Epidermal melanocyte (primary cell): ENCODE measurements at regions not wholly inside any gene's neighbourhood (a gene's known extent, or its start where the extent isn't known, plus 50 kb on each side); places are given as distances from the start of the nearest gene placed in this dataset.
"Not testable (repeated sequence)": the region's sequence is repeated elsewhere in the genome, so short reads cannot be mapped to it uniquely, and the experiment has no call there.

Experiments used
- DNase-seq: peaks from one replicate; pipeline ENCODE4 v3.0.0; 2011; ENCODE audit warnings: low spot score; ENCODE audit not compliant: insufficient read length

DNA sequence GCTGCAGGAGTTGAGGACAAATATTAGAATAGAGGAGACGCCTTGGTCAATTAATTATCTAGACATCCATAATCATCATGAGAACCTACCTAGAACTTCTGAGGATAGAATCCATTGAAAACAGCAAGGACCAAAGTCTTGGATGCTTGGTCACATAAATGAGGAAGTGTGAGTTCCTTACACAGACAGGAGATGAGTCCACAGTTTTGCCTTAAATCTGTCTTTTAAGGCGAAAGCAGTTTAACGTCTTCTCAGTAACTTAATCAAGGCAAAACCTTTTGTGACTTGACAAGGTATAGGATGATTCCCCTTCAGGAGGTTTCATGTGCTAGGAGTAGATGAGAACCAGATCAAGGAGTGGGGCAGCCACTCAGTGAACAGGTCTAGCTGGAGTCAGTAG, 1783.2 kb upstream of the CELF4 start:
- DNase-seq, result no peak

DNA sequence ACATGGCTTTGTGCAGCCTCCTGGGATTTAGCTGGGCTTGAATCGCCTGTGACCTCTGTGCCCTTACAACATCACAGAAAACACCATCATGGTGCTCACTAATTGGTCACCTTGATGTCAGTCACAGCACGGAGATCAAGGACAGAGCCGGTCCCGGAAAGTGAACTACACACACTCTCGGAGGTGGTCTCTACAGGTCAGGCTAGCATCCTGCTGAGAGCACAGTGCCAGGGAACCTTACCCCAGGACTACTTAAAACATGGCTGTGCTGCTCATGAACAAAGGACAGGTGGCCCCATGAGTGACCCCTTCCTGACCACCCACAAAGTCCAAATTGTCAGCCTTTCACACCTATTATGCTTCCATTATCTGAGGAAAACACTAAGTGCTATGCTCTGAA, 1782.1 kb upstream of the CELF4 start:
- DNase-seq, result no peak

DNA sequence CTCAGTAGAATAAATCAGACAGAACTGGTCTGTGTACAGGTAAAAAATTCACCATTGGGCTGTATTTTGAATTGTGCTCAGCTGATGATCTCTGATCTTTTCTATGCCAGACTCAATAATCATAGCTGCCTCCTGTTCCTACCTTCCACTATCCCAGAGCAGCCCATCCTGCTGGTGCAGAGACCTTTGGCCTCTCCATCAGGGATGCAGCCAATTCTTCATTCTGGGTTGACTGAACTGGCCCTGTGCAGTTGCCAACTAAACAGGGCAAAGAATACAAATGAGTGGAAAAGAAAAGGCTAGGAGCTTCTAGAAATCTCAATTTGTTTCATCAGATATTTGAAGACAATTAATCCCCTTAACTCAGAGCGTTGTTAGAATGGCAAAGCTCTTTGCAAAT, 1781.3 kb upstream of the CELF4 start:
- no peak for DNase-seq

DNA sequence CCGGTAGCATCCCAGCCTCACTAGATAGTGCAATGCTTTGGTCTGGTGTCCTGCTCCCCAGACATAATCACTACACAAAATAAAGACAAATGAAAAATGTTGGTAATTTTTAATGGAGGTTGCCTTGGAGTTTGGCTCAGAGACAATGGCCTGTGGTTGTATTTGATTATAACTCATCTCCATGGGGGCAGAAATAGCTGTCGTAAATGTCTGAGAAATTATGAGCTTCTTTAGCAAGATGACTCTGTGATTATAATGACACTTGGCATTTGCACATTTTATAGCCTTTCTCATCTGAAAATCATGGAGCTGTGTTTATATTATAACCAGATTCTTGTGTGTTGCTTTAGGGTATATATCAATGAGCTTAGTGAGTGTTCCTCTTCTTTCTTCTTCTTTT, 1779.7 kb upstream of the CELF4 start:
- DNase-seq, result no peak

DNA sequence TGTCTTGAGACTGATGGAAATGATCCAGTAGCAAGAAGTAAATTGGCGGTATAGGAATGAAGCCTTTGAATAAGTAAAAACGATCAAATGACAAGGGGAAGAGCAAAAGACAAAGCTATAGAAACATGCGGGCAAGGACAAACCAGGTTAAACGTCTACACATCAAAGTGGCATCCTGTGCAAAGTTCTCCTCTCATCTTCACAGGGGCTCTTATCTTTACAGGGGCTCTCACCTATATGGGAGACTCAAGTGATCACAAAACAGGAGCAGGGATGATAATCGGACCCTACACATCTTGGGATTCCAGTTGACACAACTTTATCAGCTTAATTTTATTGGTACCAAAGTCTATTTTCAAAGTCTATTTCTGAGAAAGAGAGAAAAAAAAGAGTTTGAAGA, 1778.9 kb upstream of the CELF4 start:
- DNase-seq, result no peak

DNA sequence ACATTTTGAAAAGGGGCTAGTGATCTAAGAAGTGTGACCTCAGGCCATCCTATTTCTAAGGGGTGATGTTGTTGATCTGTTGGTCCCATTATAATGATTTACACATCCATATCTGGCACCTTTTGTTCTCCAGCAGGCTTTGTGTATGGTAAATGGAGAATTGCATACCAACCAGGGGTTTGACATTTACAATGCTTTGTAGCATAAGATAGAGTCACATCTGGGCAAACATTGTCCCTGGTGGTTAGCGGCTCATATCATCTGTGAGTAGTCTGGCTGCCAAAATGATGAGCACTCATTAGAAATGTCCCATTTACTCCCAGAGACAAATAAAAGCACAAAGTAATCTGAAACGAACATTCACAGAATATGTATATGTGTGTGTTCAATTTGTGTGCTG, 1775.5 kb upstream of the CELF4 start:
- no peak for DNase-seq

DNA sequence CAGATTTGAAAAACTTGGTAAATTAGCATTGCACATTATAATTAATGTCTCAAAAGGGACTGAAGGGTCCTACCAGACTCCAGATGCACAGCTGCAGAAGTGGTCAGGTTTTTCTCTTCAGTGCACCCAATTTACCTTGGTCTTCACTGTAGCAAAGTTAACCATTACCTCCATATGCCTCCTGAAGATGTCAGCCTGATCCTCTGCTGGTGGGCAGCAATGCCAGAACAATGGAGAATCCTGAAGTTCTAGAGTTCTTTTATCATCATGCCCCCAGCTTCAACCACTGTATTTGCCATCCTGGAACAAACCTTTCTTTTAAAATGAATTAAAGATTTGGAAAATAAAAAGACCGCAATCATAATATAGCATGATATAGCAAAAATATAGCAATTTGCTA, 1774.8 kb upstream of the CELF4 start:
- no peak for DNase-seq

DNA sequence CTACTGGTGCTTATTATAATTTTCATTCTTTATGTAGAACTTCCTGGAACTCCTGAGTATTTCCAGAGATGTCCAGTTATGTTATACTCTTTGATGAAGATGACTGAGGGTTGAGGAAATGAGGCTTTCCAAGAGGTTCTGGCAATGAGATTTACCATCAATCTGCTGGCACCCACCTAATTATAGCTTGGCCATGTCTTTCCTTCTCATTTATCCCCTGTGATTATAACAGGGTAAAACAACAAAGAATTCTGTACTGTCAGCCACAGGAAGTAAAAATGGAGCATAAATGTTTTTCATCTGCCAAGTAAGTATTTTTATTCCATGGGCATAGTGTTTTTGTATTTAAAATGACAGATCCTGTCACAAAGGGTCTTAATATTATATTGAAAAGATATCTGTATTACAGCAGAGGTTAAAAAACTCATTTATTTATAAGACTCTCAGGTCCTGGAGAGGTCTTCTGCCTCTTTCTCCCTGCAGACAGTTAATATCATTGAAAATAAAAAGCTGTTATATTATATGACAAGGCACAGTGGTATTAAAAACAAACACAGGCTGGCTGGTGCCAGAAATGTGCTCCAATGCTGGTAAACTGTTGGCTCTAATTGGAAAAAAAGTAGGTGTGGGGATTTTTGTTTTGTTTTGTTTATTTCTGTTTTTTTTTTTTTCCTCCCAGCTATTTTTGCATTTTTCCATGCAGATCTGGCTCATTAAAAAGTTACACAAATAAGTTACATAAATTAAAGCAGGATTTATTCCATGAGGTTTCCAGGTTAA, 1764.1 kb upstream of the CELF4 start:
- DNase-seq, result no peak

DNA sequence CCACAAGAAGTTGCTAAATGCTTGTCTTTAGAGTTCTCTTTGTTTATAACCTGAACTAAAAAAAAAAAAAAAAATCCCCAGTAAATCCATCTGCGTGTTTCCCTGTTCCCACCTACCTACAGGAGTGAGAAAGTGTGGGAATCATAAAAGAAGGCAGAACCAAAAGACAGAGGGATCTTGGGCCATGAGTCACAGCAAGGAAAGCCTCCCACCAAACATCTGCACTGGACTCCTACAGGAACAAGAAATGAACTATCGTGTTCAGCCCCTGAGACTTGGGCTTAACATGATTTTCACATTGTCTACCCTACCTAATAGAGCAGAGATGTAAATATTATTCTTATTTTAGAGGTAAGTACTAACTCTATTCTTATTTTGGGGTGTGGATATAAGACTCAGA, 1761.2 kb upstream of the CELF4 start:
- DNase-seq, result no peak

DNA sequence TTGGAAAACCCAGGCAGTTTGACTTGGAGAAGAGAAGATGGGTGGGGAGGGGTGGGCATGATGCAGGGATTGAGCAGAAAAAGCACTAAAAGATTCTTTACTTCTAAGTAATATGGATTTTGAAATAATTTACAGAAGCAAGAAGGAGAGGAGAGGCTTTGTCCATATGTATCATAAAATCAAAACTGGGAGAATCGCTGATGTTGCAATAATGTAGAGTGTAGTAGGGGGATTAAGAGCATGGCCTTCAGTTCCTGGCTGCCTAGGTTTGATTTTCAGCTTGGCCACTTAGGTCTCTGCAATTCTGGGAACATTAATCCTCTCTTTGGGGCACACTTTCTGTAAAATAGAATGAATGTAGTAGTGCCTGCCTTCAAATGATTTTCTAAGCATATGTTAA, 1760.4 kb upstream of the CELF4 start:
- no peak for DNase-seq

DNA sequence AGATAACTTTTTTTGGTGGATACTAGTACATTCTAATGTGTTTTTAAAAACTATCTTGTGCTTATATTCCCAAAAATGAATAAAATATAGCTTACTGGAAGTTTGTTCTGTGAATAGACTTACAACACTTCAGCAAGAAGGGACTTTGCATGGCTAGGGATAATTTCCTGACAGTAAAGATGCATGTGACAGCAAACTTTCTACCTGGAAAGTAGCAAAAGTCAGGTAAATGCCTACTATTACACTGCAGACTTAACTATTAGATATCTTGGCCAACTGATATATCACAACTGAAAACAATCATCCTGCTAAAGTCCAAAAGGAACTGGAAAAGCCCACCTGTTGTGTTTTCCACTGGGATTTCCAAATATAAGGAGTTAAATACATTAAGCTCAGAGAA, 1753.5 kb upstream of the CELF4 start:
- no peak for DNase-seq

DNA sequence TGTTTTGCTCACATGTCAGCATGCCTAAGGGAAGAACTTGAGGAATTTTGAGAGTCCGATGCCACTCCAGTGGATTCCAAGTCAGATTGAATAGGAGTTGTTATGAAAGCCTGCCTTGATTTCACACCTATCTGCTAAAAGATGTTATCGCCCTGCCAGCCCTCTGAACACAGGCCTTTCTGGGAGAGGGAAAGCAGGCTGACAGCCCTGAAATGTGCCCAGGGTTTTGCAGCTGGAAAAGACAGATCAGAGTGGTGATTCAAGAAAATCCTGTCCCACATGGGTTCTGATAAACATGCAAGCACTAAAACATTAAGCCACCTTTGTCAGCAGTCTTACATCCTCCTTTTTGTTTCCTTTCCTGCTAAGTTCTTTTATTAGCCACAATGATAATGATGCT, 1752.9 kb upstream of the CELF4 start:
- no peak for DNase-seq

DNA sequence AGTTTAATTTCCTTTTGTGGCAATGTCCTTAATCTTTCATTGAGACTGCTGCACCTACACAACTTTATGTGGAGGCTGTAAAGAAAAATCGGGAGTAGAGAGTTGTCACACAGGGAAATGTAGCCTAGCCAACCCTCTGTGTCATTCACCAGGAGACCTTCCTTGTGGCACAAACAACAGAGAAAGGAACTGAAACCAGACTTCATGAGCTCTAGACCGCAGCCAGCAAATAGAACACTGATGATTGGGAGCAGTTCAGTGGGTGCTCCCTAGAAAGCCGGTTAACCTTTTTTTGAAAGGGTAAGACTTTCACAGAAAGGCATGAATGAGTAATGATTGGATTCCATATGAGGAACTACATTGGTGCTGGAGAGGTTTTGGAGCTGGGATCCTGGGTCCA, 1752.4 kb upstream of the CELF4 start:
- DNase-seq, result no peak

DNA sequence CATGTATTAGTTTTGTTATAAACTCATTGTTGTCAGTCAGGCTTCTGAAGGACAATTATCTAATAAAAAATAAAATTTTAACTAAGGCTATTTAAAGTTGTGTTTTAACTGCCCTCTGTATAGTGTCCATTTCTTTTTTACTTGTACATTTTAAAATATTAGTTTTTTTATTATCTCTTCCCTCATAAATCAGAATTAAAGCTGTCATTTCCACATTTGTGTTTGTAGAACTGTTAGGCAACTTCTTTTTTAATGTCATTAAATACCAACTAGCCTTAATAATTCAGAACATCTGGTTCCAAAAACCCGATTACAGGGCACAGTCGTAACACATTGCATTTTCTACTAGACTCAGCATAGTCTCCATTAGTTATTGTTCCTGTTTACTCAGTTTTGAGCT, 1749.0 kb upstream of the CELF4 start:
- no peak for DNase-seq

DNA sequence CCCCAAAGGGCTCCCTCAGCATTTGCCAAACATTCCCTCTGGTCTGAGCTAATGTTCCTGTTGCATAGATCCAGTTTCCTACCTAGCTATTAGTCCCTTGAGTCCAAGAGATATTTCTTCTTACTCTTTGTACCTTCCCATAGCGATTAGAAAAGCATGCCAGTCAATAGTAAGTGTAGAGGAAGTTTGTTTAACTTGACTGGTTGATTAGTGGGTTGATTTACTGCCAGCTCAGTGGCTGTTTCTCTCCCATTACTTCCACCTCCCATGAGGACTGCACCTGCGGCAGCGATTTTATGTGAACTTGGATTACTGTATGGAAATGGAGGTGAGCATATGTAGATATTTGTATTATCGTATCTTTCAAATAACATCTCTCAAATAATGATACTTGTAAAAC, 1748.4 kb upstream of the CELF4 start:
- DNase-seq, result no peak

DNA sequence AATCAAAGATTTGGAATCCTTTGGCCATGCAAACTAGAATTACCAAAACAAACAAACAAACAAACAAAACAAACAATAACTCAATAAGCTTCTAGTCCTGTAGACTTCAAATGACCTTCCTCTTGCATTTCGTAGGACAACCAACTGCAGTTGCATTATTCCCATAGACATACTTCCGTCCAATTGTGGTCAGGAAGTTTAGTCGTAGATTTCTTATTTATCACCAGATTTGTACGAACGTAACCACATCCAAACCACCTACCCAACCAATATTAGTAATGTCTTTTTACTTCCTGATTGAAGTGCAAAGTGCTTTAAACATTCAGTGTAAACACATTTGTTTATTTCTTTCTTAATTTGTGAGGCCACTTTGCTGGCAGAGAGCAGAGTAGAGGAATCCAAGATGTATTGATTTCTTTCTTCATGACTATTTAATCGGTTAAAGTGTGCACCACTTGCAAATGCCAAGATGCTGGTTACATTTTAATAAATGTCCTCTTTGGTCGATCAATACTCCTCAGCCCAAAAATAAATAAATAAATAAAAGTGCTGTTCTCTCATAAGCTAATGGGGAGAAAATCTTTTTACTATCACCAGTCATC, 1745.6 kb upstream of the CELF4 start:
- DNase-seq, result no peak

DNA sequence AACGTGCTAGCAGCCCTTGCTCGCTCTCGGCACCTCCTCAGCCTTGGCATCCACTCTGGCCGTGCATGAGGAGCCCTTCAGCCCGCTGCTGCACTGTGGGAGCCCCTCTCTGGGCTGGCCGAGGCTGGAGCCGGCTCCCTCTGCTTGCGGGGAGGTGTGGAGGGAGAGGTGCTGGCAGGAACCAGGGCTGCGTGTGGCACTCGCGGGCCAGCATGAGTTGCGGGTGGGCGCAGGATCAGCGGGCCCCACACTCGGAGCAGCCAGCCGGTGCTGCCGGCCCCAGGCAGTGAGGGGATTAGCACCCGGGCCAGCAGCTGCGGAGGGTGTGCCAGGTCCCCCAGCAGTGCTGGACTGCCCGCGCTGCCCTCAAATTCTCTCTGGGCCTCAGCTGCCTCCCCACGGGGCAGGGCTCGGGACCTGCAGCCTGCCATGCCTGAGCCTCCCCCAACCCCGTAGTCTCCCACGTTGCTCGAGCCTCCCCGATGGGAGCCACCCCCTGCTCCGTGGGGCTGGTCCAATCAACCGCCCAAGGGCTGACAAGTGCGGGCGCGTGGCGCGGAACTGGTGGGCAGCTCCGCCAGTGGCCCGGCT, 1743.4 kb upstream of the CELF4 start:
- DNase-seq, result not testable (repeated sequence)

DNA sequence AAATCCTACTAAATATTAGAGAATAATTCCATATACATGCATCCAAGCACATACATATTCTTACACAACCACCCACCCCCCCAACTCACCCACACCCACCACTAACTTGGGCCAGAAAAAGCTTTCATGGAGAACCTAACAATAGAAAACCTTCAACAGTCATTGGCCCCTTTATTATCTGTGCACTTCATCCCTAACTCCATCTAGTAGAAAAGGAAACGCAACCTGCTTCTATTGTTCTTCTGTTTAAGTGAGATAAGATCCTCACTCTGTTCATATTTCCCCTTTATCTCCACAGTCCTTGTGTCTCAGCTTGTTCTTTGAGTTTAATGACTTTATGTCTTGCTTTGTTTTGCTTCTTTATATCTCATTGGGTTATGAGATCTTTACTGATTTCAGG, 1740.2 kb upstream of the CELF4 start:
- no peak for DNase-seq

DNA sequence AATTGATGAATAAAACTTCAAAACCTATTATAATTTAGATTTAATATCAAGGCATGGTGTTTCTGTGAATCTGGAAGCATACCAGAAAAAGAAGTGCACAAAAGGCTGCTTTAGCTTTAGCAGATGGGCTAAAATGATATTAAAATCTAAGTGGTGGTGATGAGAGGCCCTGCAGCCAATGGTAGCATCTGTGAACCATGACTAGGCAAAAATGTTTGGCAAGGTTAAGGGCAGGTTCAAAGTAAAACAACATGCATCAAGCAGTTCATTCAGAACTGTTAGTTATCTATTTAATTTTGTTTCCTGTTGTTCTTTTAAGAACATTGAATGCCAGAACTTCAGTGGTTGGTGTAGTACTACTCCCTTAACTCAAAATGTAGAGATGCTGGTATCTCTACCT, 1736.9 kb upstream of the CELF4 start:
- no peak for DNase-seq

DNA sequence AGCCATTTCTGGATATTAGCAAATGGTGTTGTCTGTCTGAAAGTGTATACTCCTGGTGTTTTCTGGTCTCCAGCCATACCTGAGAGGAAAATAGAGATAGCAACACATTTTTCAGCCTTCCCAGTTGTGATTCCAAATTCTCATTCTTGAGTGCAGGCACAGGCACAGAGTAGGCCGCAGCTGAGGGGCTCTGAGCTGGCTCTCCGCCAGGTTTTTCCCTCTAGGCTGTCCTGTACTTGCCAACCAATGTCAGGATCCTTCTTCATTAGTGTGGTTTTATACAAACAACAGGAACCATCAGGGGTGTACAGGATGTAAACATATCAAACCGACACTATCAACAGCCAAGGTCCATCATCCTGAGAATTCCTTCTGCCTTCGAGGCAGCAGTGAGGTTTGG, 1733.6 kb upstream of the CELF4 start:
- no peak for DNase-seq

DNA sequence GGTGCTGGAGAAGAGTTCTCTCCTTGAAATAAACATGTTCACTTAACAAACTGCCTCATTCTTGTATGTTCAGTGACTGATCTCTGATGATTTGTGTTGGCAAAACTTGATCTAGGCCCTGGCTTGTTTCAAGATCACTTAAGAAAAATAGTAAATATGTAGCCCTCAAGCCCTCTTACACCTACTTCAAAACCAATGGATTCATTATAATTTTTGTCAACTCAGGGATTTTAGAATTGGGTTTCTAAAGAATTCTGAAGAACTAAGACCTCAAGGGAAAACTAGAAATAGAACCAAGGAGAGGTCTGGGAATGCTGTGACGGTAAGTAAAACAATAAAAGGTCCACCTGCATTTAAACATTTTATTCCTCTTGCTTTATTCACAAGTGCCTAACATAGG, 1731.6 kb upstream of the CELF4 start:
- DNase-seq, result no peak

DNA sequence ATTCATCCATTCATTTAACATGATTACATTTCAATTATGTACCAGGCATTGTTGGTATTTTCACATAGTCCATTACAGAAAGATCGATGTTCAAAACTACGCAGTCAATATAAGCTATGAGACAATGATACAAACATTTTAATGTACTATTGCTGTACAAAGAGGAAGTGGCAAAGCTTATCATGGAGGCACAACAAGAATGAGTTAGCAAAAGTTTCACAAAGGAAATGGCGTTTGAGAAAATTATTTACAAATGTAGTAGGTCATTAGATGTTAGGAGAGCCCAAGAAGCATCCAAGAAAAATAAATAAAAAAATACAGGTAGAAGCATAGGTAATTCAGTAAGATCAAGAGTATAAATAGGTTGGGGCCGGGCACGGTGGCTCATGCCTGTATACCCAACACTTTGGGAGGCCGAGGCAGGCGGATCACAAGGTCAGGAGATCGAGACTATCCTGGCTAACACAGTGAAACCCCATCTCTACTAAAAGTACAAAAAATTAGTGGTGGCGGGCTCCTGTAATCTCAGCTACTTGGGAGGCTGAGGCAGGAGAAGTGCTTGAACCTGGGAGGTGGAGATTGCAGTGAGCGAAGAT, 1730.8 kb upstream of the CELF4 start:
- DNase-seq, result no peak

DNA sequence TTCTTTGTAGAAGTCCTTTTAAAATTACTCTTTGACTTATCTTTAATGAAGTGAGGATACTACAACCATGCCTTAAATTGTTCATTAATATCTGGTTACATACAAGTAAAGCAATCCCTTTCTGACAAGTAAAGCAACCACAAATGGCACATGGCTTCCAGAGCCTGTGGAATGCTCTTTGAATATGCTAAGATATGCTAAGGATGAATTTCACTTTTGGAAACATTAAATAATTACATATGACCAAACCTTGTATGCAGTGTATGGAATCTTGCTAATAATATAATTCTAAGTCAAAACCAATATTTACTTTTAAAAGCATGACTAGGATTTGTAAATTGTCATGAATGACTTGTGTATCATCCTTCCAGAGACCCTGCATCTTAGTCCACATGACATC, 1711.2 kb upstream of the CELF4 start:
- no peak for DNase-seq
